Thyroid gland (tissue), 4 donors: ENCODE measurements at regions not wholly inside any gene's neighbourhood (a gene's known extent, or its start where the extent isn't known, plus 50 kb on each side); places are given as distances from the start of the nearest gene placed in this dataset.
"Not testable (repeated sequence)": the region's sequence is repeated elsewhere in the genome, so short reads cannot be mapped to it uniquely, and the experiment has no call there.

Experiments used
- POLR2A ChIP-seq, 2 donors: fragments of 450-650 bp; IDR thresholded peaks; one replicate each; pipeline ENCODE4 v1.6.1; 2017; ENCODE audit warnings: antibody characterized with exemption in 2 of 2, mild to moderate bottlenecking in 2 of 2, moderate library complexity in 1 of 2
- TF ChIP-seq, protein P1 (sequence below), 6 experiments: fragments of 200-600 bp in 3 of 6; fragments of 450-650 bp in 3 of 6; sonication (generic) in 3 of 6; IDR thresholded peaks; one replicate each; pipeline ENCODE4 v1.5.1; 2016 to 2019; ENCODE audit warnings: antibody characterized with exemption in 6 of 6, mild to moderate bottlenecking in 2 of 6, inconsistent platforms in 1 of 6, moderate library complexity in 1 of 6

DNA sequence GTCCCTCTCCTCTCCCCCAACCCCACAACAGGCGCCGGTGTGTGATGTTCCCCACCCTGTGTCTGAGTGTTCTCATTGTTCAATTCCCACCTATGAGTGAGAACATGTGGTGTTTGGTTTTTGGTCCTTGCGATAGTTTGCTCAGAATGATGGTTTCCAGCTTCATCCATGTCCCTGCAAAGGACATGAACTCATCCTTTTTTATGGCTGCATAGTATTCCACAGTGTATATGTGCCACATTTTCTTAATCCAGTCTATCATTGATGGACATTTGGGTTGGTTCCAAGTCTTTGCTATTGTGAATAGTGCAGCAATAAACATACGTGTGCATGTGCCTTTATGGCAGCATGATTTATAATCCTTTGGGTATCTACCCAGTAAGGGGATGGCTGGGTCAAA is 90.5 kb upstream of the CTBP2 start:
- not testable (repeated sequence) for TF ChIP-seq POLR2A (IDR thresholded peaks at IDR 0.05)
- TF ChIP-seq, protein P1, sequence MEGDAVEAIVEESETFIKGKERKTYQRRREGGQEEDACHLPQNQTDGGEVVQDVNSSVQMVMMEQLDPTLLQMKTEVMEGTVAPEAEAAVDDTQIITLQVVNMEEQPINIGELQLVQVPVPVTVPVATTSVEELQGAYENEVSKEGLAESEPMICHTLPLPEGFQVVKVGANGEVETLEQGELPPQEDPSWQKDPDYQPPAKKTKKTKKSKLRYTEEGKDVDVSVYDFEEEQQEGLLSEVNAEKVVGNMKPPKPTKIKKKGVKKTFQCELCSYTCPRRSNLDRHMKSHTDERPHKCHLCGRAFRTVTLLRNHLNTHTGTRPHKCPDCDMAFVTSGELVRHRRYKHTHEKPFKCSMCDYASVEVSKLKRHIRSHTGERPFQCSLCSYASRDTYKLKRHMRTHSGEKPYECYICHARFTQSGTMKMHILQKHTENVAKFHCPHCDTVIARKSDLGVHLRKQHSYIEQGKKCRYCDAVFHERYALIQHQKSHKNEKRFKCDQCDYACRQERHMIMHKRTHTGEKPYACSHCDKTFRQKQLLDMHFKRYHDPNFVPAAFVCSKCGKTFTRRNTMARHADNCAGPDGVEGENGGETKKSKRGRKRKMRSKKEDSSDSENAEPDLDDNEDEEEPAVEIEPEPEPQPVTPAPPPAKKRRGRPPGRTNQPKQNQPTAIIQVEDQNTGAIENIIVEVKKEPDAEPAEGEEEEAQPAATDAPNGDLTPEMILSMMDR (IDR thresholded peaks at IDR 0.05) = not testable (repeated sequence)
